Astrocyte of the spinal cord (primary cell): ENCODE measurements at regions not wholly inside any gene's neighbourhood (a gene's known extent, or its start where the extent isn't known, plus 50 kb on each side); places are given as distances from the start of the nearest gene placed in this dataset.
A peak's percentile ranks its signal among the peaks of the same experiment; 100 is the strongest.
"Not testable (repeated sequence)": the region's sequence is repeated elsewhere in the genome, so short reads cannot be mapped to it uniquely, and the experiment has no call there.

Experiments used
- DNase-seq: peaks from one replicate; pipeline ENCODE4 v3.0.0; 2011; ENCODE audit warnings: low read depth, low spot score
- H3K4me3 ChIP-seq: 2 replicates; pipeline ENCODE4 v1.5.1; 2011; ENCODE audit warnings: low read depth, mild to moderate bottlenecking, low read length, moderate library complexity
- CTCF ChIP-seq: IDR thresholded peaks from 2 replicates; pipeline ENCODE4 v1.5.1; 2012; ENCODE audit warnings: low read depth, mild to moderate bottlenecking, low read length, inconsistent platforms
- in situ Hi-C: cut with HindIII; loops from 2 replicates; pipeline ENCODE4 v1.10.0; 2017; ENCODE audit warnings: low sequenced_read_pairs

- peak; percentile 78 for DNase-seq
- TF ChIP-seq CTCF = no peak
- H3K4me3 ChIP-seq = no peak overlapping the region
- in situ Hi-C loops = no loop called here
Measured at GRCh38 chr14:56351861-56352260, 227.7 kb upstream of the TMEM260 start.

GRCh38 chr14:56352999-56353398 lies 226.6 kb upstream of the TMEM260 start:
- TF ChIP-seq CTCF = no peak
- in situ Hi-C loops = no loop called here
- no peak for DNase-seq
- H3K4me3 ChIP-seq = no peak overlapping the region

GRCh38 chr14:56357428-56357827 lies 222.2 kb upstream of the TMEM260 start:
- no peak for DNase-seq
- in situ Hi-C loops = no loop called here
- no peak for TF ChIP-seq CTCF
- H3K4me3 ChIP-seq = no peak overlapping the region

GRCh38 chr14:56358275-56358674 lies 221.3 kb upstream of the TMEM260 start:
- no peak for DNase-seq
- no peak for TF ChIP-seq CTCF
- in situ Hi-C loops = no loop called here
- H3K4me3 ChIP-seq = no peak overlapping the region

- DNase-seq = no peak
- no peak for TF ChIP-seq CTCF
- in situ Hi-C loops = no loop called here
- H3K4me3 ChIP-seq = no peak overlapping the region
Measured at GRCh38 chr14:56358851-56359614, 220.6 kb upstream of the TMEM260 start.

- H3K4me3 ChIP-seq, DNase-seq, in situ Hi-C loops: not testable (repeated sequence)
Measured at GRCh38 chr14:56365663-56366062, 213.9 kb upstream of the TMEM260 start.

GRCh38 chr14:56367416-56367815 lies 212.2 kb upstream of the TMEM260 start:
- in situ Hi-C loops = no loop called here
- DNase-seq = no peak
- TF ChIP-seq CTCF = no peak
- no peak overlapping the region for H3K4me3 ChIP-seq
